Suppressor macrophage treated with lipopolysaccharide for 1 hour (primary cell): ENCODE measurements at regions not wholly inside any gene's neighbourhood (a gene's known extent, or its start where the extent isn't known, plus 50 kb on each side); places are given as distances from the start of the nearest gene placed in this dataset.
A peak's percentile ranks its signal among the peaks of the same experiment; 100 is the strongest.

Experiments used
- DNase-seq, 3 donors: peaks; one replicate each; pipeline ENCODE4 v3.0.0-alpha.2; 2020 to 2022

DNA sequence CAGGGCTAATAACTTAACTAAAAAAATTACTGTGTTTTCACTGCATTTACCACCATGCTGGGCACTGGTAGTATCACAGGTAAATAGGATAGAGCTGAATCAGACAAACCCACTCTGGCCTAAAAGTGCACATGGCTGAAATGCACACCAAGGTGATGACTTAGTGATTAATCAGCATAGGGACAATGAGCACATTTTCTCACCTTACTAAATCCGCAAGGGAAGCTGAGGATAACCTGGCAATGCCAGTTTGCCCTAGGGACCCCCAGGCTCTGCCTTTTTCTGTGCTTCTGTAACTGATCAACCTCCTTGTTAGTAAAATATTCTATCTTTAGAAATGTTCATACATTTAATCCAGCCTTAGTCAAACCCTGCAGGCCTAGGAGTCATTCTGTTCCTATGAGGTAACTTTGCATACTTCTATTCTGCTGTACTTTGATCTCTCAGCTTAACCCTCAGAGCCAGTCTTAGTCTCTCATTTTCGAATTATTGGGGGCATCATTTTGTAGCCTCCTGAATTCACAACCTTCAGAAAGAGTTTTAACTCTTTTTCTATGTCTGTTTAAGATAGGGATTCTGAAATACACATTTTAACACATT is 562.9 kb upstream of the KCNMB2 start:
- no peak for DNase-seq

DNA sequence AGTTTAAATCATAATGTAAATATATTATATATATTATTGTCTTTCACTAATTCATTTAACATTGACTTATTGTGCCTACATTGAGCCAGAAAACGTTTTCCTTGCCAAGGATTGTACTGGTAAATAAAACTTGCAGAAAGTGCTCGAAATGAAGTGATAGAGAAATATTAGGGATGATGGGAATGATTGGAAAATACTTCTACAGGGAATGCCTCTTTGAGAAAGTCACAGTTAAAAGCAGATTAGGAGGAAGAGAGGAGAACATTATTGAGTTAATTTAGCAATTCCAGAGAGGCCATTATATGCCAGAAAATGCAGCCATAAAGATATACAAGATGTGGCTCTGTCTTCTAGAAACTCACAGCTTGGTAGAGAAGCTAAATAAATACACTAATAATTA is 560.0 kb upstream of the KCNMB2 start:
- DNase-seq = no peak

DNA sequence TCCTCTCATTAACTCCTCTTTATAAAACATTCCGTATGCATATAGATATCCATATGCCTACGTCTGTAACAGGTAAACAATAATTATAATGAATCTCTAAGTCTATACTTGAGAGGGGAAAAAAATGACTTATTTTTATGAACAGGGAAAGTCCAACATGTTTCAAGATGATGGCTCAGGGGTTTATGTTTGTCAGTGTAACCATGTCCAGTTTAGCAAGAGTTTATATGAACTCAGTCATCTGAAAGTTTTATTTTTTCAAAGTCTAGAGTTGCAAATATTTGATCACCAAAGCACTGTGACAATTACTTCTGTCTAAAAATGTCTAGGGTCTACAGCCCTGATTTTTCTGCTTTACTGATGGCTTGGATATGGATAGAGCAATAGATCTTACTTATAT is 559.4 kb upstream of the KCNMB2 start:
- DNase-seq = peak; percentile 20 to 63 (median 59)

- peak; percentile 81 to 94 (median 94) for DNase-seq
Measured at GRCh38 chr3:177977381-177978158, 558.7 kb upstream of the KCNMB2 start.

DNA sequence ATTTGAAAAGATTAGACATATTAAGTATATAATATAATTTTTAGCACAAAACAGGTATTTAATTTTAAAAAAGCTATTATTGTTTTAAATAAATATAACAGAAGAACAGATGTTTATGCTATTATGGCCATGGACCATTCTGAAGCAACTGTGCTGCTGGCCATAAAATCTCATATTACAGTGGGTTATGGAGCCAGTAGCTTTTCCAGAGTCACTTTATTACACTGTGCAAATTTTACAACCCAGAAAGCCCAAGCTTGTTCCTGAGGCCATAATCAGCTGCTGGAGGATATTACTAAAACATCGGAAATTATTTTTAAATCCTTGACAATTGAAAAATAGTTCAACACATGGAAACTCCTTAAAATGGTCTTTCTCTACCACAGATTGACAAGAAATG is 557.3 kb upstream of the KCNMB2 start:
- DNase-seq = no peak

GRCh38 chr3:177979703-177980102 is 556.5 kb upstream of the KCNMB2 start:
- no peak for DNase-seq

DNA sequence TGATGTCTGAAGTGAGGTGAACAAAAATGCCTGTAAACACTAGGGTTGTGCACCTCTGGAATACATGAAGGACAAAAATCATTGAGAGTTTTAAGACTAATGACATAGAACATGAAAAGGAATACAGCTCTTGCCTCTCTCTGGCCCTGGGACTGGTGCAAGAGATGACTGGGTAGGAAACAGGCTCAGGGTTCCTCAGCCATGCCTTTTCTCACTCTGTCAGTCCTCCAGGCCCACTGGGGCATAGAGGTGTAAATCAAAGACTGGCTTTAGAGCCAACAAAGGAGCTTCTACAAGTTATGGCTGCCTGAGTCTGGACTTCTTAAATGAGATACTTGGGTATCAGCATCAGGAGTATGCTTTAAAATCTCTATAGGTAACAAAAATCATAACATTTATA is 554.7 kb upstream of the KCNMB2 start:
- no peak for DNase-seq

GRCh38 chr3:177982034-177982433 is 554.2 kb upstream of the KCNMB2 start:
- no peak for DNase-seq

DNA sequence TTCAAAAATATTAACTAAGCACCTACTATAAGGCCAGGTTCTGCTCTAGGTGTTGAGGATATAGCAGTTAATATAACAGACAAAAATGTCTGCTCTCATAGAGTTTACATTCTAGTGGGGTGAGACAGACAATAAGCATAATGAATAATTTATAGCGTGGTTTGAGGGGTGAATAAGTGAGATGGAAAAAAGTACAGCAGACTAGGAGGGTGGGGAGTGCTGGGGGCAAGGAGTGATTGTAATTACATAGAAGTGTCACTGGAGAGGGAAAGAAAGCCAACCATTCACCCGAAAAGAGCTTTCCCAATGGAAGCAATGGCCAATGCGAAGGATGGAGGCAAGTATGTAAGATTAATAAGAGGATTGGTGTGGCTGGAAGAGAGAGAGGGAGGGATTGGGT is 552.9 kb upstream of the KCNMB2 start:
- no peak for DNase-seq

DNA sequence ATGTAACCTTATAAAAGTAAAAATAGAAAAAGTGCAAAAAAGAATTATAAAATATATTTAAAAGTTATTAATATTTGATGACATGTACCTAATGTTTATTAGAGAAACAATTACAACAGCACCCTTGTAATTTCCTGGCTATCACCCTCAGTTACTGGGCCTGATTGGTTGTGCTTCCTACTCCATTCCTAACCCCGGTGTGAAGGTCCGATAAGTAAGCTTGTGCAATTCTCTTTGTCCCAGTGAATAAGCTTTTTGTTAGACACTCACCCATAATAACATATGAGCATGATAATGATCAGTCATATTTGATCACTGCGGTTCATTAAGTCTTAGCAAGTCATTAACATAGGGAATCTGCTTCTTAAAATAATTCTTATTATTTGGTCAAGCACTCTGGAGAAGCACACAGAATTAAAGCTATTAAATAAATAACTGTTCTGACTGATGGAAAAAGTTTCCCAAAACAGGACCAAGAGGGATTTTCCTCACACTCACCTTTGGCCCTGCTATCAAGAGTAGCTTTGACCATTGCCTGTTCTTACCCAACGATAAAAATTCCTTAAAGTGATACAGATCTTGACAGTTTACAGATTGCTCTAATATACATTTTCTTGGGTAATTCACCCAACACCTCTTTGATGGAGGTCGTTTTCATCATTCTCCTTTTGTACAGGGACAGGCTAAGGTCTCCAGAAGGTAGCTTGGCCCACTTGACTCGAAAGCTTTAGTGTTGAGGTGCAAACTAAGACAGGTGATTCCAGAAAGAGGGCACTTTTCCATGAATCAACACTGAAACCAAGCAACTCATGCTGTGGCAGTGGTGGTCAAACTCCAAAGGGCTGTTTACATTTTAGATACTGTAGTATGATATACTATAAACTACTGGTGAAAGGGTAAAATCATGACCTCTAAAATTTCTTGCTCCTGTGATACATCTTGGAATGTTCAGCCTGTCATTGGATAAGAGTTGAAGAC is 543.0 kb upstream of the KCNMB2 start:
- no peak for DNase-seq

- DNase-seq = peak; percentile 46 to 73 (median 72)
Measured at GRCh38 chr3:177994976-177995375, 541.3 kb upstream of the KCNMB2 start.

GRCh38 chr3:177995381-177996085 is 540.7 kb upstream of the KCNMB2 start:
- DNase-seq = no peak

DNA sequence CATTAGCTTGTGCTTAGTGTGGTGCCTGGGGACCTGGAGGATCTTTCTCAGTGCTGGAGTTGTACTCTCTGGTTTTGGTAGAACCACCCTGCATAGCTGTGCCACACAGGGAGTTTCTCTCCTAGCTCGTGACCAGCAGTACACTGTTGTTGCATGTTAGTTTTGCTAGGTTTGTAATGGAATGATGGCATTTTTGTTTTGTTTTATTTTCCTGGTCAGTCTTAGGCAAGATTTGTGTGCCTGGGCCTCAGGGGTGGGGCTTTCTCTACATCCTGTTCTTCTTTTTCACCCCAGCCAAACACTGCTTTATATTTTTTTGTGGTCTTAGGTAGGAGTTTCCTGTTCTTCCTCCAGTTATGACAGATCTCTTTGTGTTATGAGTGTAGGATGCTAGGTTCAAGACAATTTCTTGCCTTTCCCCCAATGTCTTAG is 534.5 kb upstream of the KCNMB2 start:
- peak; percentile 68 to 71 (median 70) for DNase-seq

DNA sequence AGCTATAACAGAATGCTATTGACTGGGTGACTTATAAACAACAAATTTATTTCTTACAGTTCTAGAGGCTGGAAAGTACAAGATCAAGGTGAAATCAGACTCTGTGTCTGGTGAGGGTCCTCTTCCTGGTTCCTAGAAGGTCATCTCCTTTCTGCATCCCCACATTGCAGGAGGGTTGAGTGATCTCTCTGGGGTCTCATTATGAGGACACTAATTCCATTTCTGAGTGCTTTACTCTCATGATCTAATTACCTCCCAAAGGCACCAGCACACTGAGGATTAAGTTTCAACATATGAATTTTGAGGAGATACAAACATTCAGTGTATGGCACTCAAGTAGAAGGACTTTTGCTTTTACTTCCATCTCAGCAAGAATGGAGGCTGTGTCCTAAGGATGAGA is 534.1 kb upstream of the KCNMB2 start:
- no peak for DNase-seq

DNA sequence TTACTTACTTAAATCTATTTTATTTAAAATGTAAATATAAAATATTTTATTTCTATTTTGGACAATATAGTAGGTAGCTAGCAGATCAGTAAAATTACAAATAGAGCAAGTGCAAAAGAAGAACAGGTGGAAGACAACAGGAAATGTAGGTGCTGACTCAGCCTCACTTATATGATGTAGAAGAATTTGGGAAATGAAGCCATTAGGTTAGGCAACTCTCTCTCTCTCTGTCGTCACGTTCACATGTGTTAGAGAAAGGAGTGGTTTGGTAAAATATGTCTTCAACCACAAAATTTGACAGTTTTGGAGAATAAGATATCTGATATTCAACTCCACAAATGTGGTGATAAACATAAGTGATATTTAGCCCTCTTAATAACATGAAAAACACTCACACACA is 532.5 kb upstream of the KCNMB2 start:
- peak; percentile 20 to 53 (median 48) for DNase-seq

DNA sequence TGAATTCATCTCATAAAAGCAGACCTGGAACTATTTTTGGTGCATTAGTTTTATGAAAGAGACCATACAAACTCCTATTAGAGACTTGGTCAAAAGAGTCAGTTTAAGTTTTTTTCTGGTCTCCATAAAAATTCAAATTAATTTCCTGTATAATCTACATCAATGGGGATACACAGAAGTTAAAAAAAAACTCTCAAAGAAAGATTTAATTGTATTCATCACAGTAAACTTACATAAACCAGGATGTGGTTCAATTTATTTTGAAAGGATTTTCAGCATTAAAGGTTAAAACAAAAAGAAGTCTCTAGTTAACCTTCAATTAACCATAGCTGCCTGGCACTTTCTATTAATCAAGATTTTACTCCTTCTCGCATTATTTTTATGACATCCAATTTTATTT is 530.3 kb upstream of the KCNMB2 start:
- no peak for DNase-seq

GRCh38 chr3:178010306-178010705 is 525.9 kb upstream of the KCNMB2 start:
- DNase-seq = peak; percentile 15 to 65 (median 50)

- no peak for DNase-seq
Measured at GRCh38 chr3:178019645-178020044, 516.6 kb upstream of the KCNMB2 start.

DNA sequence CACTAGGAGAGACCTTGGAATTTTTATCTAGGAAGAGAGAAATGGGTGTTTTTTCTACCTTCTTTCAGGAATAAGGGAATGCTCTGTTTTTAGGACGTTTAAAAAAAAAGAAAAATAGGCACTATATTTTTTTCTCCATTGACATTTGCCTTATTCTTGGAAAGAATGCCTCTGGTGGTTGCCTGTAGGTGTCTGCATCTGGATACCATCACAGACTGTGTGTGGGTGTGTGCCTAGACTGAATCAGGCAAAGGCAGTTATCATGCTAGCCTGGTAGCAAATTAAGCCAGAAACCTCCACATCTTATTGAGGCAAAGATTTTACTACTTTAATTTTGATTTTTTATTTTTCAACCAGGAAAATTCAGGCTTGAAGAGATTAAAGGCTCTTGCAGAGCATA is 513.6 kb upstream of the KCNMB2 start:
- no peak for DNase-seq

GRCh38 chr3:178028933-178029332 is 507.3 kb upstream of the KCNMB2 start:
- no peak for DNase-seq

DNA sequence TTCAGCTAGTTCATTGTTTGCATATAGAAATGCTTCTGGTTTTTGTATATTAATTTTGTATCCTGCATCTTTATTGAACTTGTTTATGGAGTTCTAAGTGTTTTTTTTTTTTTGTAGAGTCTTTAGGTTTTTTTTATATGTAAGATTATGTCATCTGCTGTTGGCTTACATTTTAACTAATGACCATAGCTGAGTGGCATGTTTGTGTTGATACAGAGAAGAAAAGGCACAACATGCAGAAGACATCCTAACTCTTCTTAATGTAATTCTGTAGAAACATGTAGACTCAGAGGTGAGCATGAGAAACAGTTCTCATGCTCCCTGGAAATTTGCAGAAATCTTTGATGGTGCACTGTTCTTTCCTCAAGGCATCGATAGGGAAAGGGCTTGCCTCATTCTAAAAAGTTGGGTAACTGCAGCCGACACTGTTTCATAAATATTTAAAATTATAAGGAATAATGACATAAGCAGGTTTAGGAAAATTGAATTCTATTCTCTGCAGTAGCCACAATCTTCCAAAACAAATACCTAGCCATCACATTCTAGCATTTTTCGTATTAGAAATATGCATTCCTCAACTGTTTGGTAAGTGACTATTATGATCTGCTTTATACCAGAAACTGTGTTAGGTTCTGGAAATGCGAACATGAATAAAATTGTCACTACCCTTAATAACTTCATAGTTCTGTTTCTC is 499.6 kb upstream of the KCNMB2 start:
- no peak for DNase-seq

DNA sequence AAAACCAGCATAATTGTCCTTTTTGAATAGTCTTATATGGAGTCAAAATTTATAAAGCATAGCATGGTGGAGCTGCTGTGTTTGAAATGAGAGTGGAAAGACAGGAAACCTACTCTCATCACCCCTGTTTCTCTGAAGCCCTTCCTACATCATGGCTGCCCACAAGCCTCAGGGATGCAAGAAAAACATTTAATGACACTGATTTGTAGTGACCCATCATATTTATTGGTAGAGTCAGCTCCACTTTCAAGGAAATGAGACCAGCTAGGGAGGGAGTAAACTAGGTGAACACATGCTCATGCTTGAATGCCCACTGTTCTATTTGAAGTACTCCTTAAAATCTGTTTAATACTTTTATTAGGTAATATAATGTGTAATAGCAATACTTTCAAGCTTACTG is 494.3 kb upstream of the KCNMB2 start:
- DNase-seq = no peak
